Ovary (tissue), 3 donors: ENCODE measurements at regions not wholly inside any gene's neighbourhood (a gene's known extent, or its start where the extent isn't known, plus 50 kb on each side); places are given as distances from the start of the nearest gene placed in this dataset.

Source experiments
- EP300 ChIP-seq: sonication (generic); formaldehyde crosslinking; IDR thresholded peaks from one replicate; pipeline ENCODE4 v1.6.1; 2017; ENCODE audit warnings: antibody characterized with exemption
- POLR2A ChIP-seq: fragments of 450-650 bp; IDR thresholded peaks from one replicate; pipeline ENCODE4 v1.6.1; 2017; ENCODE audit warnings: antibody characterized with exemption, mild to moderate bottlenecking, moderate library complexity
- TF ChIP-seq, protein P1 (sequence below), 3 donors: fragments of 450-650 bp in 2 of 3; fragments of 200-600 bp in 1 of 3; IDR thresholded peaks; one replicate each; pipeline versions ENCODE4 v1.5.1 to v1.8.0; 2016 to 2022; ENCODE audit warnings: antibody characterized with exemption in 3 of 3, mild to moderate bottlenecking in 1 of 3
- donor health status: DM: no; HTN: no; CAD: no.

DNA sequence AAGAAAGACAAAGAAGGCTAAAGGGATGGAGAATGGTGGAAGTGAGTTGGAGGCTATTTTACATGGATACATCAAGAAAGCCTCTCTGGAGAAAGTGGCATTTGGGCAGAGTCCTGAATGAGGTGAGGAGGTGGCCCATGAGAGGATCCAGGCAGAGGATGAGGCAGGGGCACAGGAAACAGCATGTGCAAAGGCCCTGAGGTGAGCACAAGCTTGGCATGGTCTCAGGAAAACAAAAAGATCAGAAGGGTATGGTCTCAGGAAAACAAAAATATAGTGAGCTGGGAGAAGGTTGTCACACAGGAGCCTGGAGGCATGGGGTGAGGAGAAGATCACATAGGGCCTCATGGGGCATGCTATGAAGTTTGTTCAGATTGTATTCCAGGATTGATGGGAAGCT is 62.1 kb upstream of the F3 start:
- TF ChIP-seq EP300 = no peak
- no peak for TF ChIP-seq POLR2A
- TF ChIP-seq, protein P1, sequence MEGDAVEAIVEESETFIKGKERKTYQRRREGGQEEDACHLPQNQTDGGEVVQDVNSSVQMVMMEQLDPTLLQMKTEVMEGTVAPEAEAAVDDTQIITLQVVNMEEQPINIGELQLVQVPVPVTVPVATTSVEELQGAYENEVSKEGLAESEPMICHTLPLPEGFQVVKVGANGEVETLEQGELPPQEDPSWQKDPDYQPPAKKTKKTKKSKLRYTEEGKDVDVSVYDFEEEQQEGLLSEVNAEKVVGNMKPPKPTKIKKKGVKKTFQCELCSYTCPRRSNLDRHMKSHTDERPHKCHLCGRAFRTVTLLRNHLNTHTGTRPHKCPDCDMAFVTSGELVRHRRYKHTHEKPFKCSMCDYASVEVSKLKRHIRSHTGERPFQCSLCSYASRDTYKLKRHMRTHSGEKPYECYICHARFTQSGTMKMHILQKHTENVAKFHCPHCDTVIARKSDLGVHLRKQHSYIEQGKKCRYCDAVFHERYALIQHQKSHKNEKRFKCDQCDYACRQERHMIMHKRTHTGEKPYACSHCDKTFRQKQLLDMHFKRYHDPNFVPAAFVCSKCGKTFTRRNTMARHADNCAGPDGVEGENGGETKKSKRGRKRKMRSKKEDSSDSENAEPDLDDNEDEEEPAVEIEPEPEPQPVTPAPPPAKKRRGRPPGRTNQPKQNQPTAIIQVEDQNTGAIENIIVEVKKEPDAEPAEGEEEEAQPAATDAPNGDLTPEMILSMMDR (IDR thresholded peaks at IDR 0.05) = no peak
